ENCODE measurements at regions not wholly inside any gene's neighbourhood (a gene's known extent, or its start where the extent isn't known, plus 50 kb on each side); places are given as distances from the start of the nearest gene placed in this dataset.

GRCh38 chrX:137431693-137432488, 134.0 kb upstream of the ZIC3 start:
- TF ChIP-seq, protein P1, sequence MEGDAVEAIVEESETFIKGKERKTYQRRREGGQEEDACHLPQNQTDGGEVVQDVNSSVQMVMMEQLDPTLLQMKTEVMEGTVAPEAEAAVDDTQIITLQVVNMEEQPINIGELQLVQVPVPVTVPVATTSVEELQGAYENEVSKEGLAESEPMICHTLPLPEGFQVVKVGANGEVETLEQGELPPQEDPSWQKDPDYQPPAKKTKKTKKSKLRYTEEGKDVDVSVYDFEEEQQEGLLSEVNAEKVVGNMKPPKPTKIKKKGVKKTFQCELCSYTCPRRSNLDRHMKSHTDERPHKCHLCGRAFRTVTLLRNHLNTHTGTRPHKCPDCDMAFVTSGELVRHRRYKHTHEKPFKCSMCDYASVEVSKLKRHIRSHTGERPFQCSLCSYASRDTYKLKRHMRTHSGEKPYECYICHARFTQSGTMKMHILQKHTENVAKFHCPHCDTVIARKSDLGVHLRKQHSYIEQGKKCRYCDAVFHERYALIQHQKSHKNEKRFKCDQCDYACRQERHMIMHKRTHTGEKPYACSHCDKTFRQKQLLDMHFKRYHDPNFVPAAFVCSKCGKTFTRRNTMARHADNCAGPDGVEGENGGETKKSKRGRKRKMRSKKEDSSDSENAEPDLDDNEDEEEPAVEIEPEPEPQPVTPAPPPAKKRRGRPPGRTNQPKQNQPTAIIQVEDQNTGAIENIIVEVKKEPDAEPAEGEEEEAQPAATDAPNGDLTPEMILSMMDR (IDR thresholded peaks at IDR 0.05): no peak
- TF ChIP-seq POLR2A (IDR thresholded peaks at IDR 0.05): no peak

All from ovary (tissue), 3 donors.